ENCODE measurements at regions not wholly inside any gene's neighbourhood (a gene's known extent, or its start where the extent isn't known, plus 50 kb on each side); places are given as distances from the start of the nearest gene placed in this dataset.
"Not testable (repeated sequence)": the region's sequence is repeated elsewhere in the genome, so short reads cannot be mapped to it uniquely, and the experiment has no call there.

DNA sequence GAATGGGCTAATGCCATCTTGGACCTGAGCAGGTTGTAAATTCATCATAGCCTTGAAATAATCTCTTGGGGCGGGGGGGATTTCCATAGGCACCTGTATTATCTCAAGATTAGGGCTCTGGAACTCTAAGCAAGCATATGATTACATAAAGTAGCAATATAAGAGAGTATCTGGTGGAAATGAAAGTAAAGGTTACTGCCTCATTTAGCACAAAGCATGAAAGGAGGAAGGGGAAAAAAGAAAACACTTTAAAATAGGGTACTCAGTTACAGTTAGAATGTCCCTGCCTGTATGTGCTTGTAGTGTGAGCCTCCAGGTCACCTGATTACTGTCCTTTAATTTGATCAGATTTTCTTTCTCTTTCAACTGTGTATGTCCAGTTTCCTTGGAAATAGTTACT, 1079.7 kb upstream of the CDH18 start:
- Mint-ChIP-seq H3K27ac (no peak overlapping the region), H3K9me3 (peaks cover 9 to 18% of the 10 kb centered on the region in 2 donors), H3K4me1 (ENCODE audit: low read depth in 2 of 2) (no peaks in the 10 kb centered on the region), H3K36me3 (ENCODE audit: insufficient read depth) (no peaks in the 10 kb centered on the region), H3K27me3 (no peaks in the 10 kb centered on the region), H3K4me3 (no peak overlapping the region)
- no peak for DNase-seq
- no peak for ATAC-seq (replicated peaks)

DNA sequence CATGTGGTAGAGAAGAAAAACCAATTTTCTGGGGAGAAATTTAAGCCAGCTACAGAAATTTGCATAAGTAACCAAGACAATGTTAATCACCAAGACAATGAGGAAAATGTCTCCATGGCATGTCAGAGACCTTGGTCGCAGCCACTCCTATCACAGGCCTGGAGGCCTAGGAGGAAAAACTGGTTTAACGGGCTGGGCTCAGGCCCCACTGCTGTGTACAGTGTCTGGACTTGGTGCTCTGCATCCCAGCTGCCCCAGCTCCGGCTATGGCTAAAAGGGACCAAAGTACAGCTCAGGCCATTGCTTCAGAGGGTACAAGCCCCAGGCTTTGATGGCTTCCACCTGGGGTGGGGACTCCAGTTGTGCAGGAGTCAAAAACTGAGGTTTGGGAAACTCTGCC, 1075.1 kb upstream of the CDH18 start:
- Mint-ChIP-seq H3K4me1 (ENCODE audit: low read depth in 2 of 2) (no peaks in the 10 kb centered on the region), H3K36me3 (ENCODE audit: insufficient read depth) (no peaks in the 10 kb centered on the region), H3K4me3 (no peak overlapping the region), H3K27ac (no peak overlapping the region), H3K9me3 (peaks cover 16 to 39% of the 10 kb centered on the region in 2 donors), H3K27me3 (no peaks in the 10 kb centered on the region)
- no peak for ATAC-seq (replicated peaks)
- DNase-seq = no peak

DNA sequence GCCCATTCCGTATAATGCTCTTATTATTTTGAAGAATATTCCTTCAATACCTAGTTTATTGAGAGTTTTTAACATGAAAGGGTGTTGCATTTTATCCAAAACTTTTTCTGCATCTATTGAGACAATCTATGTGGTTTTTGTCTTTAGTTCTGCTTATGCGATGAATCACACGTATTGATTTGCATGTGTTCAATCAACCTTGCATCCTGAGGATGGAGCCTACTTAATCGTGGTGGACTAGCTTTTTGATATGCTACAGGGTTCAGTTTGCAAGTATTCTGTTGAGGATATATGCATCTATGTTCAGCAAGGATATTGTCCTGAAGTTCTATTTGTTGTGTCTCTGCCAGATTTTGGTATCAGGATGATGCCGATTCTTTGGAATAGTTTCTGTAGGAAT, 1070.3 kb upstream of the CDH18 start:
- DNase-seq (no peak), ATAC-seq (replicated peaks) (no peak)
- peaks cover 17 to 40% of the 10 kb centered on the region in 2 donors for H3K9me3 Mint-ChIP-seq
- H3K36me3 Mint-ChIP-seq (ENCODE audit: insufficient read depth) = no peaks in the 10 kb centered on the region
- no peak overlapping the region for H3K4me3 Mint-ChIP-seq
- no peaks in the 10 kb centered on the region for H3K4me1 Mint-ChIP-seq (ENCODE audit: low read depth in 2 of 2)
- H3K27ac Mint-ChIP-seq = no peak overlapping the region
- H3K27me3 Mint-ChIP-seq = no peaks in the 10 kb centered on the region

DNA sequence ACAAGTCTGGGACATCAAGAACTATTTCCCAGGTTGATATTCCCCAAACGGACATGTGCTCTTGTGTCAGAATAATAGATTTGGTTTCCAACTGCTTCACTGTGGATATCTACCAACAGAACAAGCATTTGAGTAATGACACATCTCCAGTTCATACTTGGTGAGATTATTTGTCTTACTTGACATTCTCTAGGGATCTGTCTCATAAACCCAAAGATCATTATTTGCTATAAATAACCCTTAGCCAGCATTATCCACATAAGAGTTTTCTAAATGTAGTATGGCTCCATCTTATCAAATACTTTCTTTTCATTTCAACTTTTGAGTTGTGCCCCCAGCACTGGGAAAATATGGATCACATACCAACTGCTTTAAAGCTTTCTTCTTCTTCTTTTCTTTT, 1063.9 kb upstream of the CDH18 start:
- ATAC-seq (replicated peaks) = no peak
- Mint-ChIP-seq H3K4me1 (ENCODE audit: low read depth in 2 of 2) (no peaks in the 10 kb centered on the region), H3K4me3 (no peak overlapping the region), H3K27me3 (no peaks in the 10 kb centered on the region), H3K36me3 (ENCODE audit: insufficient read depth) (peaks cover 3% of the 10 kb centered on the region), H3K9me3 (peaks cover 5 to 21% of the 10 kb centered on the region in 2 donors), H3K27ac (no peak overlapping the region)
- no peak for DNase-seq

DNA sequence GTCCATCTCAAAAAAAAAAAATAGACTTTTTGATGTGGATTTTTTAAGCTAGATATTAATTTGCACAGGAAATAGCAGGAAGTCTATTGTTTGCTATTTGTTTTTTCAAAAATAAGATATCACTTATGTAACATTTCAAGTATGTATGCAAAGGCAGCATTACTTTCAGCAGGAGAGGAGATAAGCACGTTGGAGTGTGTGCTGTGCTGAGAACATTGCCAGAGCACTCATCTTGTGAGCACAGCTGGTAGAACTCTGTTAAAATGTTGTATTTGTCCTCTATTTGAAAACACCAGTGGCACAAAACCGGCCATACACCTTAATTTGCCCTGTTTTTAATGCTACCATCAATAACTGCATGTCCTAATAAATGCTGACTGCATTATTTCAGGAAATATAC, 1061.9 kb upstream of the CDH18 start:
- Mint-ChIP-seq H3K36me3 (ENCODE audit: insufficient read depth) (peaks cover 3% of the 10 kb centered on the region), H3K4me1 (ENCODE audit: low read depth in 2 of 2) (no peaks in the 10 kb centered on the region), H3K4me3 (no peak overlapping the region), H3K27ac (no peak overlapping the region), H3K27me3 (no peaks in the 10 kb centered on the region), H3K9me3 (peaks cover 5 to 21% of the 10 kb centered on the region in 2 donors)
- DNase-seq (no peak), ATAC-seq (replicated peaks) (no peak)

DNA sequence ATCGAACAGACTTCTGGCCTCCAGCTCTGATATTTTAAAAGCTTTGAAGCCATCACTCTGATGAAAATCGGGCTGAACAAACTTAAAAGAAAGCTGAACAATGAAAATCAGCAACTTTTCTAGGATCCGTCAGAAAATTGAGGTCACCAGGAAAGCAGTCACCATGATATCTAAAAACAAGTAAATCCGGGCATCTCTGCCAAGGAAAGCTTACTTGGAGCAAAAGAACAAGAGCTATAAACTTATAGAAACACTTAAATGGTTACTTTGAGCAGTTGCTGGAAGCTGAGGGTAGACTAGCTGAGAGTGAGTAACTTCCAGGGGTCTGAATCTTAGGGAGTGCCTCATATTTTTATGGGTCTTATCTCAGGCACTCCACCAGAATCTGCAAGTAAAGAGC, 1043.0 kb upstream of the CDH18 start:
- Mint-ChIP-seq H3K36me3 (ENCODE audit: insufficient read depth) (no peaks in the 10 kb centered on the region), H3K4me1 (ENCODE audit: low read depth in 2 of 2) (no peaks in the 10 kb centered on the region), H3K27me3 (no peaks in the 10 kb centered on the region), H3K9me3 (peaks cover 1 to 20% of the 10 kb centered on the region in 2 donors), H3K4me3 (no peak overlapping the region), H3K27ac (no peak overlapping the region)
- ATAC-seq (replicated peaks) (no peak), DNase-seq (no peak)

DNA sequence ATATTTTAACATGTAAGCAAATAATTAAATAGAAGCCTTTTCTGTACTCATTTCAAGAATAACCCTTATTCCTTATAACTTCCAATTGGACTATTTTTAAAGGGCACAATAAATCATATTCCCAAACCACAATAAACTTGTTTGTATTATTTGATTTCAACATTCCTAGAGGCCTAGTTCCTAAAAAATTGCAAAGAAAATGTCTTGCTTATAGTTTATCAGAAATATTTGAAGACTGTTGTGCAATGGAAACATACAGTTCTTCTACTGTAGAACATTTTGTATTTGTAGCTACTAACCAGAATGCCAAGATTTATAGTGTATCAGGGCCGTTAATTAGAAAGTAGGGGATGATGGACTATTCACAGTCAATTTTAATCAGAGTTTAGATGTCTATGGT, 1037.0 kb upstream of the CDH18 start:
- DNase-seq = no peak
- Mint-ChIP-seq H3K36me3 (ENCODE audit: insufficient read depth) (peaks cover 3% of the 10 kb centered on the region), H3K27ac (no peak overlapping the region), H3K4me1 (ENCODE audit: low read depth in 2 of 2) (no peaks in the 10 kb centered on the region), H3K4me3 (no peak overlapping the region), H3K9me3 (peaks cover 8 to 9% of the 10 kb centered on the region in 2 donors), H3K27me3 (no peaks in the 10 kb centered on the region)
- no peak for ATAC-seq (replicated peaks)

DNA sequence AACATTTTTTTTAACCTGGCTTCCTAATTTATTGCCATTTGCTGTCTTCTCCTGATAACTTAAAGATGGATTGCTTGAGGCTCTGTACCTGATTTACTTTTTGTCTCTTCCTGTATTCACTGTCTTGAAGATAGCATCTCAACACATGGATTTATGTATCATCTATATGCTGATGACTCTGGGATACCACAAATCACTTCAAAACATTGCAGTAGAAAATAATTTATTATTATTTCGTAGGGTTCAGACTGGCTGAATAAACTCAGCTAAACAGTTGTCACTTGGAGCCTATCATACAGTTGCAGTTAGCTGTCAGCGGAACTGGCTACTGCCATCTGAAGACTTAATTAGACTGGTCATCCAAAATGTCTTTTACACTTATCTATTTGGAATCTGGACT, 1025.2 kb upstream of the CDH18 start:
- Mint-ChIP-seq H3K27ac (no peak overlapping the region), H3K4me1 (ENCODE audit: low read depth in 2 of 2) (no peaks in the 10 kb centered on the region)

DNA sequence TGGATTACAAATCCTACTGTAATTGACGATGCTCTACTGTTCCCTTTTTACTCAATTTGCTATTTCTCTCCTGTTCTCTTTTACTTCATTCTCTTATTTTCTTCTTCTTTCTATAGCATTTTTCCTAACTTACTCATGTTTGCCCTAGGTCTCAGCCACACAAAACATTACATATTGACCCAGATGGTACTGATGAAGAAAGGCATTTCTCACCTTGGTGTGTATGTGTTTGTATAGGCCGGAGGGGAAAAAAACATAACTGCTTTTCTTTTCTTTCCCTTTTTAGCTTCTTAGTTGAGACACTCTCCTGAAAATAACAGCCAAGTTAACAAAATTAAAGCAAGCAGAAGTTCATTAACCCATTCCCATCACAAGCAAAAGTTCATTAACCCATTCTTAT, 1019.8 kb upstream of the CDH18 start:
- Mint-ChIP-seq H3K27me3 (no peaks in the 10 kb centered on the region), H3K9me3 (peaks cover 5 to 14% of the 10 kb centered on the region in 2 donors), H3K36me3 (ENCODE audit: insufficient read depth) (no peaks in the 10 kb centered on the region), H3K4me1 (ENCODE audit: low read depth in 2 of 2) (no peaks in the 10 kb centered on the region), H3K27ac (no peak overlapping the region), H3K4me3 (no peak overlapping the region)
- ATAC-seq (replicated peaks) = no peak
- DNase-seq = no peak

More for the DNA sequence above, 1025.2 kb upstream of the CDH18 start:
- Mint-ChIP-seq H3K4me3 (no peak overlapping the region), H3K27me3 (no peaks in the 10 kb centered on the region), H3K9me3 (peaks cover 11 to 25% of the 10 kb centered on the region in 2 donors), H3K36me3 (ENCODE audit: insufficient read depth) (no peaks in the 10 kb centered on the region)
- no peak for DNase-seq
- ATAC-seq (replicated peaks) = no peak

DNA sequence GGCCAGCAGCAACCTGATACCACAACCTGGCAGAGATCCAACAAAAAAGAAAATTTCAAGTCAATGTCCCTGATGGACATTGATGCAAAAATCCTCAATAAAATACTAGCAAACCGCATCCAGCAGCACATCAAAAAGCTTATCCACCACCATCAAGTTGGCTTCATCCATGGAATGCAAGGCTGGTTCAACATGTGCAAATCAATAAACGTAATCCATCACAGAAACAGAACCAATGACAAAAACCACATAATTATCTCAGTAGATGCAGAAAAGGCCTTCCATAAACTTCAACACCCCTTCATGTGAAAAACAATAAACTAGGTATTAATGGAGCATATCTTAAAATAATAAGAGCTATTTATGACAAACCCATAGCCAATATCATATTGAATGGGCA, 1000.9 kb upstream of the CDH18 start:
- H3K27ac Mint-ChIP-seq; H3K4me3 Mint-ChIP-seq; ATAC-seq (replicated peaks); H3K36me3 Mint-ChIP-seq (ENCODE audit: insufficient read depth); DNase-seq; H3K27me3 Mint-ChIP-seq; H3K4me1 Mint-ChIP-seq (ENCODE audit: low read depth in 2 of 2): not testable (repeated sequence)
- H3K9me3 Mint-ChIP-seq = peaks cover 9 to 16% of the 10 kb centered on the region in 2 donors

DNA sequence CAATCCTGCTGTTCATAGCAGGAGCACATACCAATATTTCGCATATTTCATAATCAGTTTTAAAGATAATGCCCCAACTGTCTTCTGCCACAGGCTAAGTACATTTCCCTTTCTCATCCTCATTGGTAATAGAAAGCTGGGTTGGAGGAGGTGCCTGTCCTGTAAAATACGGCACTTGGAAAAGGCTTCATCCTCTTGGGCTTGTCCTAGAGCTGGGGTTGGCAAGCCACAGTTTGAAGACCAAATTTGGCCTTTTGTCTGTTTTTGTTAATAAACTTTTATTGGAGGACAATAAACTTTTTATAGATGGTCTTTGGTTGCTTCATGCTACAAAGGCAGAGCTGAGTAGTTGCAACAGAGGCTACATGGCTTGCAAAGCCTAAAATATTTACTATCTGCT, 997.8 kb upstream of the CDH18 start:
- ATAC-seq (replicated peaks) = no peak
- Mint-ChIP-seq H3K27ac (no peak overlapping the region), H3K4me1 (ENCODE audit: low read depth in 2 of 2) (no peaks in the 10 kb centered on the region), H3K4me3 (no peak overlapping the region), H3K9me3 (peaks cover 8 to 9% of the 10 kb centered on the region in 2 donors), H3K27me3 (no peaks in the 10 kb centered on the region), H3K36me3 (ENCODE audit: insufficient read depth) (no peaks in the 10 kb centered on the region)
- no peak for DNase-seq

DNA sequence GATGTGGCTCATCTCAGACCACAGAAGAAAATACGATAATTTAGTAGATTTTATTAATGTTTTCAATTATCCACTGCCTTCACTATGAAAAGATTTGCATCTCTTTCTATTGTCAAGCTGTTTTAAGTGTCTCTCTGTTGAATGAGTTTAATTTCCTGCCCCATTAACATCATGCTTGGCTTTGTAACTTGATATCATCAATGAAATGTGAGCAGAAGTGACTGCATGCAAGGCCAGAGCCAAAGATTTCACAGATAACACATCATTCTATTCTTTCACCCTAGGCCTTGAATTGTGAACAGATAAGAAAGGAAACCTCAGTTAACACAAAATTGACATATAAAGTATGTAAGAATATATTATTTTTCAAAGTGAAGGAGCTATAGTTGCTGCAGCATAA, 986.4 kb upstream of the CDH18 start:
- no peak for DNase-seq
- no peak overlapping the region for H3K4me3 Mint-ChIP-seq
- H3K4me1 Mint-ChIP-seq (ENCODE audit: low read depth in 2 of 2) = no peaks in the 10 kb centered on the region
- H3K27me3 Mint-ChIP-seq = no peaks in the 10 kb centered on the region
- no peak for ATAC-seq (replicated peaks)
- peaks cover 5 to 7% of the 10 kb centered on the region in 2 donors for H3K9me3 Mint-ChIP-seq
- no peak overlapping the region for H3K27ac Mint-ChIP-seq
- no peaks in the 10 kb centered on the region for H3K36me3 Mint-ChIP-seq (ENCODE audit: insufficient read depth)

DNA sequence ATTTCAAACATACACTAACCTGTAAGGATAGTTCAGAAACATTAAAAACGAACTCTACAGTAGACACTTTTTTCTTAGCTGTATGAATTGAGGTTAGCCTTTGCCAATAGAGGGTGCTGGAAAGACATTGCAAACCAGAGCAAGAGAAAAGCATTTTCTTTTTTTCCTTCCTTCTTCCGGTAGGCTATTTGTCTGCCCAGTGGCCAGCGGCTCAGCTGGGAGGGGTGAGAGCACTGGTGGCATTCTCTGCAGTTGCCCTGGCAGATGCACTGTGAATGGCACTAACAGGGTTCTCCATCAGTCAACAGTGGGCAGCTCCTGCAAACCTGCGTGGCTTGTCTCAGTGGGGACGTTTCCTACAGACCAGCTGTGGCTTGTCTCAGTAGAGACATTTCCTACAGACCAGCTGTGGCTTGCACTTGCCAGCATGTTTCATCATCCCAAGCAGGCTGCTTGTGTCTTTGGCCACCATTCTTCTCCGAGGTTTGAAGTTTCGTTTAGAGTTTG, 984.5 kb upstream of the CDH18 start:
- ATAC-seq (replicated peaks) (no peak), DNase-seq (no peak)
- no peaks in the 10 kb centered on the region for H3K36me3 Mint-ChIP-seq (ENCODE audit: insufficient read depth)
- H3K4me1 Mint-ChIP-seq (ENCODE audit: low read depth in 2 of 2) = no peaks in the 10 kb centered on the region
- no peak overlapping the region for H3K4me3 Mint-ChIP-seq
- peaks cover 7% of the 10 kb centered on the region in 2 donors for H3K9me3 Mint-ChIP-seq
- H3K27me3 Mint-ChIP-seq = no peaks in the 10 kb centered on the region
- no peak overlapping the region for H3K27ac Mint-ChIP-seq

DNA sequence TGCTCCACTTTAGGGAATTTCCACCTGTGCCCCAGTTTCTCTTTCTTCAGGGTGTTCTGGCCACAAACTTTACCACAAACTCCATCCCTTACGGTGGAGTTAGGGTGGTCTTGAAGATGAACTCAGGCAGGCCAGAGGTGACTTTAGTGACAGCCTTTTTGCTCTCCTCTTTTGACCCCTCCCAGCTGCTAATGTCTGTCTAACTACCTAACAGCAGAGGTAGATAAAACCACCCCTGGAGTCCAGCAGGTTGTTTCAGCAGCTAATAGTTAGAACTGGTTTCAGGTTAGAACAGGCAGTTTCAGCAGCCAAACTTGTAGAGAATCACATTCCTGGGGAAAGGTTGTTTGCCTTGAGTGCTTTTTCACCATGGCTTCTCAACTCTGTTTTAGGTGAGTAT, 971.3 kb upstream of the CDH18 start:
- Mint-ChIP-seq H3K9me3 (peaks cover 0 to 10% of the 10 kb centered on the region in 2 donors), H3K27me3 (no peaks in the 10 kb centered on the region), H3K4me1 (ENCODE audit: low read depth in 2 of 2) (no peaks in the 10 kb centered on the region), H3K36me3 (ENCODE audit: insufficient read depth) (no peaks in the 10 kb centered on the region), H3K4me3 (no peak overlapping the region), H3K27ac (no peak overlapping the region)
- ATAC-seq (replicated peaks) (no peak), DNase-seq (no peak)

DNA sequence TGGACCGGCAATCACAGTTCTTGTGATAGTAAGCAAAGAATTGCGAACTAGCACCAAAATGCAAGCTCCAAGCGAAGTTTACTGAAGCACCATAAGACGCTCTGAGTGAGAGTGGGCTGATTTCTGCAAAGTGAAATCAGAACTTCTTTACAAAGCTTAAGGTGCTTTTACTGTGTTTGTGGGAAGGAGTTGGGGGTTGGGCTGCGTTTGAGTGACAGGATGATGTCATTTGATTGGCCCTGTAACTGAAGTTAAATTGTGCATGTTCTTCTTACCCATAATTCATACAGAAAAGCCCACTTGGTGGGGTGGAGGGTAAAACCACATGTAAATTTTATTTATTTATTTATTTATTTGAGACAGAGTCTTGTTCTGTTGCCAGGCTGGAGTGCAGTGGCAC, 970.6 kb upstream of the CDH18 start:
- Mint-ChIP-seq H3K4me3 (no peak overlapping the region), H3K4me1 (ENCODE audit: low read depth in 2 of 2) (no peaks in the 10 kb centered on the region), H3K27me3 (no peaks in the 10 kb centered on the region), H3K27ac (no peak overlapping the region), H3K36me3 (ENCODE audit: insufficient read depth) (no peaks in the 10 kb centered on the region), H3K9me3 (peaks cover 0 to 6% of the 10 kb centered on the region in 2 donors)
- ATAC-seq (replicated peaks) = no peak
- no peak for DNase-seq

All from effector memory CD8-positive, alpha-beta T cell (primary cell).